HCT116 (cell line): ENCODE measurements at regions not wholly inside any gene's neighbourhood (a gene's known extent, or its start where the extent isn't known, plus 50 kb on each side); places are given as distances from the start of the nearest gene placed in this dataset.
"Not testable (repeated sequence)": the region's sequence is repeated elsewhere in the genome, so short reads cannot be mapped to it uniquely, and the experiment has no call there.

Source experiments
- ATAC-seq: fragments of 200-7000 bp; cut with Tn5 transposase; 2 replicates; pipeline ENCODE4 v1.9.1; 2020; ENCODE audit warnings: mild to moderate bottlenecking, moderate library complexity
- BruUV-seq: library from RNA; stranded (reverse); fragments of 400-500 nt; replicated peaks from 2 replicates; lab custom pipeline; 2021; lab: Mats Ljungman, UMichigan
- CTCF ChIA-PET: fragments of 300-600 bp; sonication (Branson Sonifier 250); formaldehyde crosslinking; loops from one replicate; lab custom pipeline; 2021; ENCODE audit warnings: antibody characterized with exemption; lab: Charles Lee
- POLR2A ChIA-PET: fragments of 300-600, 350-600 bp; sonication (Branson Sonifier 250); formaldehyde crosslinking; loops from one replicate; lab custom pipeline; 2021; ENCODE audit warnings: antibody characterized with exemption; lab: Charles Lee
- RAD21 ChIA-PET, 2 experiments: fragments of 300-600 bp; sonication (Branson Sonifier 250); formaldehyde crosslinking; loops; one replicate each; lab custom pipeline; 2023; ENCODE audit warnings: low total read pairs in 2 of 2; ENCODE audit not compliant: uncharacterized antibody in 2 of 2, unreplicated experiment in 2 of 2, low non-redundant PET in 1 of 2; lab: Charles Lee
- DNase-seq: peaks from one replicate; pipeline ENCODE4 v3.0.0-alpha.2; 2010; ENCODE audit warnings: low read depth, low spot score
- H2AFZ ChIP-seq: fragments of 200-600 bp; shearing (Covaris generic), sonication (generic); 2 replicates; pipeline ENCODE4 v1.6.1; 2017; ENCODE audit warnings: low read depth, mixed run types, mixed read lengths, antibody characterized with exemption, low read length; ENCODE audit not compliant: poor library complexity, severe bottlenecking
- H3K27ac ChIP-seq: 2 replicates; pipeline ENCODE4 v1.5.1; 2012; ENCODE audit warnings: low read depth, low read length
- H3K27me3 ChIP-seq: fragments of 200-600 bp; sonication (generic); 2 replicates; pipeline ENCODE4 v1.6.1; 2016; ENCODE audit warnings: mixed run types, low read length, mixed read lengths; ENCODE audit not compliant: insufficient read depth
- H3K36me3 ChIP-seq, 2 experiments: fragments of 200-500 bp in 1 of 2; fragments of 200-600 bp in 1 of 2; sonication (Bioruptor generic) in 1 of 2; sonication (generic) in 1 of 2; 2 replicates each; pipeline versions ENCODE4 v1.5.1 to v1.6.1; 2014 to 2016; ENCODE audit warnings: low read length in 2 of 2, inconsistent platforms in 1 of 2, mixed read lengths in 1 of 2, mixed run types in 1 of 2; ENCODE audit not compliant: insufficient read depth in 2 of 2, control insufficient read depth in 1 of 2
- H3K4me1 ChIP-seq, 2 experiments: fragments of 200-600 bp in 1 of 2; sonication (generic) in 1 of 2; 2 replicates each; pipeline versions ENCODE4 v1.5.1 to v1.6.1; 2012 to 2017; ENCODE audit warnings: low read length in 2 of 2, inconsistent platforms in 1 of 2, mild to moderate bottlenecking in 1 of 2, mixed read lengths in 1 of 2, mixed run types in 1 of 2, moderate library complexity in 1 of 2; ENCODE audit not compliant: insufficient read depth in 2 of 2, control insufficient read depth in 1 of 2
- H3K4me2 ChIP-seq: fragments of 200-600 bp; sonication (generic); 2 replicates; pipeline ENCODE4 v1.6.1; 2017; ENCODE audit warnings: mixed run types, low read length, mixed read lengths
- H3K4me3 ChIP-seq, 2 experiments: fragments of 200-600 bp in 1 of 2; sonication (generic) in 1 of 2; replicated peaks in 1 of 2; 2 replicates each; pipeline ENCODE4 v1.5.1; 2011 to 2016; ENCODE audit warnings: low read length in 2 of 2, control low read depth in 1 of 2, low read depth in 1 of 2, mild to moderate bottlenecking in 1 of 2, mixed read lengths in 1 of 2, mixed run types in 1 of 2
- H3K79me2 ChIP-seq: fragments of 200-600 bp; sonication (generic); 2 replicates; pipeline ENCODE4 v1.6.1; 2017; ENCODE audit warnings: mild to moderate bottlenecking, mixed run types, low read length, moderate library complexity, mixed read lengths; ENCODE audit not compliant: insufficient read depth
- H3K9ac ChIP-seq: fragments of 200-600 bp; sonication (generic); 2 replicates; pipeline ENCODE4 v1.6.1; 2016; ENCODE audit warnings: low read length, mixed read lengths
- H3K9me2 ChIP-seq: fragments of 200-600 bp; sonication (generic), shearing (Covaris generic); 2 replicates; pipeline ENCODE4 v1.6.1; 2017; ENCODE audit warnings: mixed run types, mild to moderate bottlenecking, moderate library complexity; ENCODE audit not compliant: insufficient read depth
- H3K9me3 ChIP-seq, 2 experiments: fragments of 200-500 bp in 1 of 2; fragments of 200-600 bp in 1 of 2; sonication (Bioruptor generic) in 1 of 2; sonication (generic) in 1 of 2; 2 replicates each; pipeline ENCODE4 v1.6.1; 2014 to 2017; ENCODE audit warnings: low read length in 2 of 2, mixed read lengths in 2 of 2, inconsistent platforms in 1 of 2, low read depth in 1 of 2, mild to moderate bottlenecking in 1 of 2, mixed run types in 1 of 2, moderate library complexity in 1 of 2; ENCODE audit not compliant: control insufficient read depth in 1 of 2, insufficient read depth in 1 of 2
- H4K20me1 ChIP-seq: fragments of 200-600 bp; sonication (generic), shearing (Covaris generic); 2 replicates; pipeline ENCODE4 v1.6.1; 2017; ENCODE audit warnings: mixed run types, mild to moderate bottlenecking, moderate library complexity; ENCODE audit not compliant: insufficient read depth
- CBX3 ChIP-seq: IDR thresholded peaks from 2 replicates; pipeline ENCODE4 v1.6.1; 2012; ENCODE audit warnings: low read depth
- CEBPB ChIP-seq: IDR thresholded peaks from 2 replicates; pipeline ENCODE4 v1.6.1; 2012; ENCODE audit warnings: low read depth
- EGR1 ChIP-seq: IDR thresholded peaks from 2 replicates; pipeline ENCODE4 v1.6.1; 2012; ENCODE audit warnings: low read depth
- EZH2 ChIP-seq: fragments of 200-600 bp; sonication (generic); IDR thresholded peaks from 2 replicates; pipeline ENCODE4 v1.6.1; 2017; ENCODE audit warnings: antibody characterized with exemption, mixed run types
- EZH2phosphoT487 ChIP-seq: fragments of 200-600 bp; IDR thresholded peaks from 2 replicates; pipeline ENCODE4 v1.6.1; 2018; ENCODE audit warnings: antibody characterized with exemption, borderline replicate concordance
- FOSL1 ChIP-seq: IDR thresholded peaks from 2 replicates; pipeline ENCODE4 v1.6.1; 2012; ENCODE audit warnings: low read depth
- JUND ChIP-seq: IDR thresholded peaks from 2 replicates; pipeline ENCODE4 v1.6.1; 2012
- MAX ChIP-seq: IDR thresholded peaks from 2 replicates; pipeline ENCODE4 v1.6.1; 2012
- POLR2A ChIP-seq: IDR thresholded peaks from 2 replicates; pipeline ENCODE4 v1.7.0; 2011; ENCODE audit warnings: borderline replicate concordance; ENCODE audit not compliant: insufficient read depth, insufficient read length; ENCODE audit errors: extremely low read depth
- SIN3A ChIP-seq: IDR thresholded peaks from 2 replicates; pipeline ENCODE4 v1.6.1; 2012; ENCODE audit warnings: low read depth
- SP1 ChIP-seq: IDR thresholded peaks from 2 replicates; pipeline ENCODE4 v1.6.1; 2012; ENCODE audit warnings: low read depth
- SRF ChIP-seq: IDR thresholded peaks from 2 replicates; pipeline ENCODE4 v1.6.1; 2012; ENCODE audit warnings: low read depth
- TCF7L2 ChIP-seq: IDR thresholded peaks from 2 replicates; pipeline ENCODE4 v1.7.0; 2011; ENCODE audit warnings: borderline replicate concordance, inconsistent platforms; ENCODE audit not compliant: insufficient read depth, insufficient read length; ENCODE audit errors: extremely low read depth
- YY1 ChIP-seq: IDR thresholded peaks from 2 replicates; pipeline ENCODE4 v1.6.1; 2011; ENCODE audit warnings: low read length, low read depth, moderate library complexity, mild to moderate bottlenecking; ENCODE audit not compliant: insufficient replicate concordance; ENCODE audit errors: extremely low read depth
- ZBTB33 ChIP-seq: IDR thresholded peaks from 2 replicates; pipeline ENCODE4 v1.6.1; 2011; ENCODE audit warnings: mild to moderate bottlenecking, low read length, moderate library complexity; ENCODE audit not compliant: insufficient replicate concordance; ENCODE audit errors: extremely low read depth
- ZFX ChIP-seq: fragments of 450-650 bp; IDR thresholded peaks from 2 replicates; pipeline ENCODE4 v1.6.1; 2017
- ZNF274 ChIP-seq: fragments of 200-500 bp; sonication (Bioruptor generic); IDR thresholded peaks from 2 replicates; pipeline ENCODE4 v1.6.1; 2014; ENCODE audit warnings: mild to moderate bottlenecking, low read depth, low read length, inconsistent platforms
- intact Hi-C: fragments of 100-400 bp; cut with micrococcal nuclease; formaldehyde crosslinking; loops from 2 replicates; pipeline ENCODE4 v1.10.0; 2022

DNA sequence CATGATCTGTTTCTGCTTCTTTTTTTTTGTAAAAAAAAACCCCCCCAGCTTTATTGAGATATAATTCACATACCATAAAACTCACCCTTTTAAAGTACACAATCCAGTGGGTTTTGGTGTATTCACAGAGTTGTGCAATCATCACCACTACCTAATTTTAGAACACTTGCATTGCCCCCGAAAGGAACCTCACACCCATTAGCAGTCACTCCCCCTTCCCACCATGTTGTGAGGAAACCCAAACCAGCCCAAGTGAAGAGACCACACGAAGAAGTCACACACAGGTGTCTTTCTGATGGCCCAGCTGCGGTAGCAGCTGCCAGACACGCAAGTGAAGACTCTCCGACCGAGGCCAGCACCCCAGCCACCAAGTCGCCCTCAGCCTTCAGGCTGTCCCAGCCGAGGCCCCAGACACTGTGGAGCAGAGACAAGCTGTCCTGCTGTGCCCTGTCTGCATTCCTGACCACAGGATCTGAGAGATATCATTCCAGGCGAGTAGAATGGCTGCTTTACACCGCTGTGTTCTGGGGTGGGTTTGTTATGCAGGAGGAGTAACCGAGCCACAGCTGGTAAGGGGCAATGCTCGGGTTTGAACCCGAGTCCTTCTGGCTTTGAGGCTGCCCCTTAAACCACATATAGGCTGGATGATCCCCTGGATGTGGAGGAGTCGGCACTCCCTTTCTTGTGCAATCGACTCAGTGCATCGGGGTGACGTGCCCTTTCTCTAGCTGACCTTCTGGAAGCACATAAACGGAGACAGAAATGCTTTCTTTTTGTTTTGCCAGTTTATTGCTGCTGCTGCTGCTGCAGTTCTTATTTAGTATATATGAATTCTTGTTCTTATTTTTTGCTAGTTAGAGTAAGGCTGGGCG lies 59.1 kb upstream of the PTPN1 start:
- Histone ChIP-seq H3K4me3 (no peak overlapping the region), H2AFZ (no peak overlapping the region), H3K79me2 (no peaks in the 10 kb centered on the region), H3K9me2 (no peaks in the 10 kb centered on the region), H4K20me1 (no peaks in the 10 kb centered on the region), H3K9me3 (no peaks in the 10 kb centered on the region), H3K4me2 (no peak overlapping the region), H3K27ac (no peak overlapping the region), H3K27me3 (no peaks in the 10 kb centered on the region), H3K4me1 (peaks cover 2 to 5% of the 10 kb centered on the region in 2 experiments; a peak in 2 of 4 replicates), H3K9ac (no peak overlapping the region), H3K36me3 (no peaks in the 10 kb centered on the region)
- BruUV-seq = no TSS peak
- DNase-seq (no peak), ATAC-seq (no peak)
- no peak for TF ChIP-seq EZH2
- TF ChIP-seq MAX = no peak
- TF ChIP-seq ZBTB33 = no peak
- TF ChIP-seq FOSL1 = no peak
- no peak for TF ChIP-seq ZFX
- TF ChIP-seq EZH2phosphoT487 = no peak
- no peak for TF ChIP-seq SRF
- TF ChIP-seq SP1 = no peak
- TF ChIP-seq CEBPB = no peak
- TF ChIP-seq ZNF274 = no peak
- TF ChIP-seq EGR1 = no peak
- TF ChIP-seq CBX3 = no peak
- TF ChIP-seq TCF7L2 = no peak
- TF ChIP-seq SIN3A = no peak
- no peak for TF ChIP-seq POLR2A
- no peak for TF ChIP-seq JUND
- no peak for TF ChIP-seq YY1
- CTCF ChIA-PET = no interaction called here
- intact Hi-C loops = no loop called here
- RAD21 ChIA-PET = no interaction called here
- POLR2A ChIA-PET = interaction anchor here (0.5 to 1.5 kb wide), 2 partner anchors 254 to 260 kb away, joined by 3 to 4 read pairs; partner anchors contain the start of gene CEBPB

GRCh38 chr20:50451792-50452425 lies 58.3 kb upstream of the PTPN1 start:
- ATAC-seq, H3K79me2 ChIP-seq, BruUV-seq, H3K36me3 ChIP-seq, H2AFZ ChIP-seq, H3K27me3 ChIP-seq, H3K9me2 ChIP-seq, CTCF ChIA-PET, H3K4me3 ChIP-seq, H3K27ac ChIP-seq, RAD21 ChIA-PET, intact Hi-C loops, H3K4me2 ChIP-seq, H3K4me1 ChIP-seq, H3K9me3 ChIP-seq, DNase-seq, H3K9ac ChIP-seq, H4K20me1 ChIP-seq: not testable (repeated sequence)
- POLR2A ChIA-PET = interaction anchor here (0.7 kb wide), 1 partner anchor 115 kb away, joined by 4 read pairs; no protein-coding TSS in a partner anchor
